K562 (cell line): ENCODE measurements at regions not wholly inside any gene's neighbourhood (a gene's known extent, or its start where the extent isn't known, plus 50 kb on each side); places are given as distances from the start of the nearest gene placed in this dataset.

Experiments
- HIVEP1 ChIP-seq: fragments of 250-450 bp; sonication (Bioruptor Pico); IDR thresholded peaks from 2 replicates; pipeline ENCODE4 v1.4.0; 2020; ENCODE audit warnings: mild to moderate bottlenecking
- MYNN ChIP-seq, 2 experiments: sonication (generic); formaldehyde crosslinking in 1 of 2; IDR thresholded peaks; 2 replicates each; pipeline versions ENCODE4 v1.5.0 to v1.6.1; 2016 to 2020; ENCODE audit warnings: antibody characterized with exemption in 1 of 2, missing genetic modification reagents in 1 of 2
- TSC22D4 ChIP-seq: fragments of 450-650 bp; IDR thresholded peaks from 2 replicates; pipeline ENCODE4 v1.6.1; 2016; ENCODE audit warnings: missing genetic modification characterization, missing biosample characterization, control low read depth
- ZBTB5 ChIP-seq: fragments of 450-650 bp; IDR thresholded peaks from 2 replicates; pipeline ENCODE4 v1.6.1; 2017; ENCODE audit warnings: antibody characterized with exemption
- ZNF512 ChIP-seq: IDR thresholded peaks from 2 replicates; pipeline ENCODE4 v1.6.1; 2016; ENCODE audit warnings: missing genetic modification characterization, missing compliant biosample characterization
- TF ChIP-seq, protein P1 (sequence below): fragments of 450-650 bp; IDR thresholded peaks from 2 replicates; pipeline ENCODE4 v1.6.1; 2014; ENCODE audit warnings: low read depth, mild to moderate bottlenecking, moderate library complexity, borderline replicate concordance
- TF ChIP-seq, protein P2 (sequence below): fragments of 450-650 bp; formaldehyde crosslinking; IDR thresholded peaks from 2 replicates; pipeline ENCODE4 v1.4.0; 2020; ENCODE audit warnings: mild to moderate bottlenecking, moderate library complexity

- no peak for TF ChIP-seq ZNF512 (tag)
- no peak for TF ChIP-seq TSC22D4 (tag)
- no peak for TF ChIP-seq HIVEP1 (CRISPR knock-in tag)
- TF ChIP-seq, protein P1, sequence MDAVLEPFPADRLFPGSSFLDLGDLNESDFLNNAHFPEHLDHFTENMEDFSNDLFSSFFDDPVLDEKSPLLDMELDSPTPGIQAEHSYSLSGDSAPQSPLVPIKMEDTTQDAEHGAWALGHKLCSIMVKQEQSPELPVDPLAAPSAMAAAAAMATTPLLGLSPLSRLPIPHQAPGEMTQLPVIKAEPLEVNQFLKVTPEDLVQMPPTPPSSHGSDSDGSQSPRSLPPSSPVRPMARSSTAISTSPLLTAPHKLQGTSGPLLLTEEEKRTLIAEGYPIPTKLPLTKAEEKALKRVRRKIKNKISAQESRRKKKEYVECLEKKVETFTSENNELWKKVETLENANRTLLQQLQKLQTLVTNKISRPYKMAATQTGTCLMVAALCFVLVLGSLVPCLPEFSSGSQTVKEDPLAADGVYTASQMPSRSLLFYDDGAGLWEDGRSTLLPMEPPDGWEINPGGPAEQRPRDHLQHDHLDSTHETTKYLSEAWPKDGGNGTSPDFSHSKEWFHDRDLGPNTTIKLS: no peak
- TF ChIP-seq MYNN (IDR thresholded peaks at IDR 0.05): no peak
- no peak for TF ChIP-seq MYNN (CRISPR knock-in tag; IDR thresholded peaks at IDR 0.05)
- TF ChIP-seq, protein P2, sequence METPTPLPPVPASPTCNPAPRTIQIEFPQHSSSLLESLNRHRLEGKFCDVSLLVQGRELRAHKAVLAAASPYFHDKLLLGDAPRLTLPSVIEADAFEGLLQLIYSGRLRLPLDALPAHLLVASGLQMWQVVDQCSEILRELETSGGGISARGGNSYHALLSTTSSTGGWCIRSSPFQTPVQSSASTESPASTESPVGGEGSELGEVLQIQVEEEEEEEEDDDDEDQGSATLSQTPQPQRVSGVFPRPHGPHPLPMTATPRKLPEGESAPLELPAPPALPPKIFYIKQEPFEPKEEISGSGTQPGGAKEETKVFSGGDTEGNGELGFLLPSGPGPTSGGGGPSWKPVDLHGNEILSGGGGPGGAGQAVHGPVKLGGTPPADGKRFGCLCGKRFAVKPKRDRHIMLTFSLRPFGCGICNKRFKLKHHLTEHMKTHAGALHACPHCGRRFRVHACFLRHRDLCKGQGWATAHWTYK (CRISPR knock-in tag): no peak
- no peak for TF ChIP-seq ZBTB5
- TF ChIP-seq, all 486 proteins: peak for 0
These were observed 86.3 kb downstream of the MAIP1 start (continued) for GRCh38 chr2:200041639-200042038.
